Endothelial cell of umbilical vein (primary cell): ENCODE measurements at regions not wholly inside any gene's neighbourhood (a gene's known extent, or its start where the extent isn't known, plus 50 kb on each side); places are given as distances from the start of the nearest gene placed in this dataset.
A peak's percentile ranks its signal among the peaks of the same experiment; 100 is the strongest.
"Not testable (repeated sequence)": the region's sequence is repeated elsewhere in the genome, so short reads cannot be mapped to it uniquely, and the experiment has no call there.

Experiments used
- BruUV-seq: library from RNA; stranded (reverse); fragments of 400-500 nt; replicated peaks from 2 replicates; lab custom pipeline; 2021; lab: Mats Ljungman, UMichigan
- CTCF ChIA-PET: fragments of 300-600, 350-600 bp; sonication (Branson Sonifier 250); formaldehyde crosslinking; loops from one replicate; lab custom pipeline; 2021; ENCODE audit warnings: antibody characterized with exemption, inconsistent platforms; lab: Charles Lee
- POLR2A ChIA-PET: fragments of 300-600, 350-600 bp; sonication (Branson Sonifier 250); formaldehyde crosslinking; loops from one replicate; lab custom pipeline; 2021; ENCODE audit warnings: antibody characterized with exemption, inconsistent platforms; lab: Charles Lee
- DNase-seq: peaks from one replicate; pipeline ENCODE4 v3.0.0-alpha.2; 2011; ENCODE audit warnings: low read depth, low spot score
- FAIRE-seq: peaks from 2 replicates; lab custom pipeline; 2011; peaks lifted over from hg19 to GRCh38; lab: Jason Lieb, UNC
- H2AFZ ChIP-seq: 2 replicates; pipeline ENCODE4 v1.6.0; 2012; ENCODE audit warnings: low read depth, low read length, control low read depth, inconsistent platforms
- H3K27ac ChIP-seq: 2 replicates; pipeline ENCODE4 v1.5.1; 2011; ENCODE audit warnings: low read depth, mild to moderate bottlenecking, control low read depth, low read length, moderate library complexity; ENCODE audit not compliant: insufficient read depth
- H3K27me3 ChIP-seq, 2 experiments: 2 replicates each; pipeline versions ENCODE4 v1.6.0 to v1.6.1; 2011; ENCODE audit warnings: low read length in 2 of 2, mixed read lengths in 1 of 2; ENCODE audit not compliant: control insufficient read depth in 2 of 2, insufficient read depth in 2 of 2
- H3K36me3 ChIP-seq, 2 experiments: 2 replicates in 1 of 2; 3 replicates in 1 of 2; pipeline ENCODE4 v1.5.1; 2011; ENCODE audit warnings: low read length in 2 of 2, mild to moderate bottlenecking in 1 of 2, moderate library complexity in 1 of 2; ENCODE audit not compliant: control insufficient read depth in 2 of 2, insufficient read depth in 2 of 2; ENCODE audit errors: extremely low read depth in 1 of 2
- H3K4me1 ChIP-seq: 3 replicates; pipeline ENCODE4 v1.5.1; 2011; ENCODE audit warnings: mild to moderate bottlenecking, low read length; ENCODE audit not compliant: control insufficient read depth, insufficient read depth; ENCODE audit errors: extremely low read depth
- H3K4me2 ChIP-seq: 2 replicates; pipeline ENCODE4 v1.6.1; 2011; ENCODE audit warnings: low read length, control low read depth, mixed read lengths; ENCODE audit not compliant: insufficient read depth
- H3K4me3 ChIP-seq, 3 experiments: fragments of 200-600 bp in 1 of 3; sonication (generic), shearing (Covaris generic) in 1 of 3; replicated peaks in 1 of 3; 2 replicates each; pipeline ENCODE4 v1.5.1; 2011 to 2016; ENCODE audit warnings: control low read depth in 3 of 3, low read length in 3 of 3, mild to moderate bottlenecking in 2 of 3, inconsistent platforms in 1 of 3, low read depth in 1 of 3, moderate library complexity in 1 of 3; ENCODE audit not compliant: insufficient read depth in 1 of 3
- H3K79me2 ChIP-seq: 2 replicates; pipeline ENCODE4 v1.6.0; 2012; ENCODE audit warnings: low read length, inconsistent platforms; ENCODE audit not compliant: control insufficient read depth, insufficient read depth
- H3K9ac ChIP-seq: replicated peaks from 2 replicates; pipeline ENCODE3; 2011; ENCODE audit warnings: low read length, control low read depth; ENCODE audit not compliant: insufficient read depth; ENCODE audit errors: extremely low read depth
- H3K9me1 ChIP-seq: replicated peaks from 3 replicates; pipeline ENCODE4 v1.6.0; 2011; ENCODE audit warnings: mild to moderate bottlenecking, low read length; ENCODE audit not compliant: control insufficient read depth, insufficient read depth; ENCODE audit errors: extremely low read depth
- H3K9me3 ChIP-seq: replicated peaks from 2 replicates; pipeline ENCODE4 v1.5.1; 2012; ENCODE audit warnings: low read length, inconsistent platforms; ENCODE audit not compliant: control insufficient read depth, insufficient read depth
- H4K20me1 ChIP-seq: replicated peaks from 2 replicates; pipeline ENCODE3; 2011; ENCODE audit warnings: mild to moderate bottlenecking, low read length; ENCODE audit not compliant: control insufficient read depth, insufficient read depth; ENCODE audit errors: extremely low read depth
- CTCF ChIP-seq, 2 donors: IDR thresholded peaks; 1 replicate in 1 of 2; 2 replicates in 1 of 2; pipeline ENCODE4 v1.5.1; 2011; ENCODE audit warnings: low read length in 2 of 2, mild to moderate bottlenecking in 2 of 2, moderate library complexity in 2 of 2, control low read depth in 1 of 2, inconsistent platforms in 1 of 2, low read depth in 1 of 2; ENCODE audit not compliant: insufficient read depth in 1 of 2; ENCODE audit errors: extremely low read depth in 1 of 2
- EZH2 ChIP-seq: IDR thresholded peaks from 2 replicates; pipeline ENCODE4 v1.6.1; 2012; ENCODE audit warnings: borderline replicate concordance, low read depth, mild to moderate bottlenecking, moderate library complexity, low read length, inconsistent platforms; ENCODE audit not compliant: severe bottlenecking
- FOS ChIP-seq: IDR thresholded peaks from 2 replicates; pipeline ENCODE4 v1.6.1; 2011; ENCODE audit warnings: mild to moderate bottlenecking, low read length, moderate library complexity, borderline replicate concordance; ENCODE audit not compliant: insufficient read depth
- GATA2 ChIP-seq: IDR thresholded peaks from 2 replicates; pipeline ENCODE4 v1.7.0; 2011; ENCODE audit warnings: low read depth, mild to moderate bottlenecking, moderate library complexity, mixed read lengths, low read length; ENCODE audit not compliant: insufficient read length, insufficient read depth
- JUN ChIP-seq: IDR thresholded peaks from 2 replicates; pipeline ENCODE4 v1.6.1; 2011; ENCODE audit warnings: borderline replicate concordance, low read depth; ENCODE audit not compliant: insufficient read length, insufficient read depth
- MYC ChIP-seq: IDR thresholded peaks from one replicate; pipeline ENCODE4 v1.6.1; 2011; ENCODE audit warnings: mild to moderate bottlenecking, low read depth, low read length
- POLR2A ChIP-seq: IDR thresholded peaks from 2 replicates; pipeline ENCODE4 v1.6.1; 2012; ENCODE audit warnings: low read depth, mild to moderate bottlenecking, control low read depth, low read length
- POLR2AphosphoS5 ChIP-seq: IDR thresholded peaks from 2 replicates; pipeline ENCODE4 v1.6.1; 2012; ENCODE audit warnings: low read depth, mild to moderate bottlenecking, control low read depth, low read length, moderate library complexity; ENCODE audit not compliant: insufficient read depth
- dilution Hi-C: fragments of 300-500 bp; cut with MboI; formaldehyde crosslinking; loops from one replicate; pipeline ENCODE4 v1.15.0; 2019; ENCODE audit warnings: low sequenced_read_pairs; ENCODE audit not compliant: extremely low pct_ligation_motif_present
- intact Hi-C: fragments of 100-400 bp; cut with micrococcal nuclease; formaldehyde crosslinking; loops from one replicate; pipeline ENCODE4 v1.10.0; 2022
- TF ChIP-seq, protein P1 (sequence below): IDR thresholded peaks from 2 replicates; pipeline ENCODE4 v1.6.1; 2011; ENCODE audit not compliant: insufficient read depth, insufficient read length

GRCh38 chr10:28910956-28911355 lies 233.6 kb downstream of the BAMBI start:
- Histone ChIP-seq H3K27ac (no peak overlapping the region), H3K27me3 (no peaks in the 10 kb centered on the region), H3K4me3 (no peak overlapping the region), H3K9me3 (no peaks in the 10 kb centered on the region), H3K36me3 (no peaks in the 10 kb centered on the region), H3K9me1 (no peaks in the 10 kb centered on the region), H3K4me2 (no peak overlapping the region), H2AFZ (no peak overlapping the region), H3K79me2 (no peaks in the 10 kb centered on the region), H4K20me1 (no peaks in the 10 kb centered on the region), H3K4me1 (peaks cover 25% of the 10 kb centered on the region), H3K9ac (no peak overlapping the region)
- peak; percentile 43 for DNase-seq
- TF ChIP-seq JUN: no peak
- no peak for TF ChIP-seq POLR2AphosphoS5
- no peak for TF ChIP-seq EZH2
- no peak for TF ChIP-seq CTCF (IDR thresholded peaks at IDR 0.05; ENCODE audit: extremely low read depth in 1 of 2, insufficient read depth in 1 of 2, low read depth in 1 of 2, low read length in 2 of 2)
- no peak for TF ChIP-seq GATA2
- no peak for TF ChIP-seq MYC
- no peak for TF ChIP-seq POLR2A
- TF ChIP-seq, protein P1, sequence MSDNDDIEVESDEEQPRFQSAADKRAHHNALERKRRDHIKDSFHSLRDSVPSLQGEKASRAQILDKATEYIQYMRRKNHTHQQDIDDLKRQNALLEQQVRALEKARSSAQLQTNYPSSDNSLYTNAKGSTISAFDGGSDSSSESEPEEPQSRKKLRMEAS: no peak
- no peak for TF ChIP-seq FOS
- no peak for FAIRE-seq
- intact Hi-C loops (no loop called here), dilution Hi-C loops (no loop called here)
- BruUV-seq: no TSS peak
- ChIA-PET POLR2A (no interaction called here), CTCF (interaction anchor here (0.6 to 2.1 kb wide), 4 partner anchors 18 to 247 kb away, joined by 3 to 5 read pairs (median 3); no protein-coding TSS in a partner anchor)

- H3K9me1 ChIP-seq, POLR2A ChIA-PET, H3K36me3 ChIP-seq, H3K79me2 ChIP-seq, H3K27me3 ChIP-seq, DNase-seq, H3K27ac ChIP-seq, H3K4me3 ChIP-seq, FAIRE-seq, H3K9me3 ChIP-seq, H3K9ac ChIP-seq, dilution Hi-C loops, intact Hi-C loops, H4K20me1 ChIP-seq, BruUV-seq, H2AFZ ChIP-seq: not testable (repeated sequence)
- CTCF ChIA-PET: interaction anchor here (1.0 to 2.1 kb wide), 3 partner anchors 19 to 247 kb away, joined by 3 to 5 read pairs (median 3); no protein-coding TSS in a partner anchor
- Histone ChIP-seq H3K4me2 (peak overlapping the region; percentile 4), H3K4me1 (peaks cover 20% of the 10 kb centered on the region)
These were observed 234.2 kb downstream of the BAMBI start for GRCh38 chr10:28911511-28911910.
